PFSK-1 (cell line): ENCODE measurements at regions not wholly inside any gene's neighbourhood (a gene's known extent, or its start where the extent isn't known, plus 50 kb on each side); places are given as distances from the start of the nearest gene placed in this dataset.

Experiments
- FOXP2 ChIP-seq: optimal IDR thresholded peaks from 2 replicates; pipeline ENCODE3; 2011; ENCODE audit warnings: borderline replicate concordance, control low read depth, inconsistent platforms; ENCODE audit not compliant: insufficient read depth; ENCODE audit errors: extremely low read length, extremely low read depth
- POLR2AphosphoS5 ChIP-seq: IDR thresholded peaks from 2 replicates; pipeline ENCODE4 v1.6.1; 2012; ENCODE audit warnings: low read depth, mild to moderate bottlenecking, control low read depth, low read length, moderate library complexity
- REST ChIP-seq, 2 experiments: IDR thresholded peaks; 2 replicates each; pipeline versions ENCODE4 v1.6.1 to v1.8.0; 2011 to 2012; ENCODE audit warnings: low read depth in 2 of 2, low read length in 2 of 2, control low read depth in 1 of 2, inconsistent platforms in 1 of 2, mild to moderate bottlenecking in 1 of 2, moderate library complexity in 1 of 2; ENCODE audit not compliant: insufficient read depth in 1 of 2
- SIN3A ChIP-seq: IDR thresholded peaks from 2 replicates; pipeline ENCODE4 v1.6.1; 2012; ENCODE audit warnings: mild to moderate bottlenecking, low read length, moderate library complexity, borderline replicate concordance; ENCODE audit not compliant: insufficient read depth
- TAF1 ChIP-seq: IDR thresholded peaks from 2 replicates; pipeline ENCODE4 v1.6.1; 2012; ENCODE audit warnings: low read length, control low read depth, borderline replicate concordance; ENCODE audit not compliant: insufficient read depth

- no peak for TF ChIP-seq TAF1
- TF ChIP-seq SIN3A = no peak
- no peak for TF ChIP-seq POLR2AphosphoS5
- no peak for TF ChIP-seq REST (IDR thresholded peaks at IDR 0.05; ENCODE audit: insufficient read depth in 1 of 2, low read depth in 2 of 2, low read length in 2 of 2)
- TF ChIP-seq FOXP2 = no peak
Observed at GRCh38 chr12:91630083-91630482, 447.5 kb upstream of the DCN start.
